GM18526 (cell line): ENCODE measurements at regions not wholly inside any gene's neighbourhood (a gene's known extent, or its start where the extent isn't known, plus 50 kb on each side); places are given as distances from the start of the nearest gene placed in this dataset.

Experiments used
- POLR2A ChIP-seq: IDR thresholded peaks from 3 replicates; pipeline ENCODE4 v1.6.1; 2011; ENCODE audit not compliant: insufficient read length; ENCODE audit errors: extremely low read depth

GRCh38 chr11:115912484-115912945 lies 408.3 kb upstream of the CADM1 start:
- TF ChIP-seq POLR2A, result no peak

GRCh38 chr11:115911613-115912346 lies 407.6 kb upstream of the CADM1 start:
- TF ChIP-seq POLR2A, result no peak

GRCh38 chr11:115910379-115910778 lies 406.2 kb upstream of the CADM1 start:
- no peak for TF ChIP-seq POLR2A

GRCh38 chr11:115906171-115906570 lies 402.0 kb upstream of the CADM1 start:
- no peak for TF ChIP-seq POLR2A

- TF ChIP-seq POLR2A, result no peak
These were observed 401.3 kb upstream of the CADM1 start for GRCh38 chr11:115905341-115906000.

GRCh38 chr11:115903179-115903578 lies 399.0 kb upstream of the CADM1 start:
- no peak for TF ChIP-seq POLR2A

- no peak for TF ChIP-seq POLR2A
These were observed 396.9 kb upstream of the CADM1 start for GRCh38 chr11:115901069-115901468.

GRCh38 chr11:115900111-115900510 lies 395.9 kb upstream of the CADM1 start:
- no peak for TF ChIP-seq POLR2A

- no peak for TF ChIP-seq POLR2A
These were observed 393.5 kb upstream of the CADM1 start for GRCh38 chr11:115897707-115898106.

- no peak for TF ChIP-seq POLR2A
These were observed 391.9 kb upstream of the CADM1 start for GRCh38 chr11:115896084-115896483.

GRCh38 chr11:115895594-115895993 lies 391.4 kb upstream of the CADM1 start:
- no peak for TF ChIP-seq POLR2A

- TF ChIP-seq POLR2A, result no peak
These were observed 390.0 kb upstream of the CADM1 start for GRCh38 chr11:115894176-115894575.

- TF ChIP-seq POLR2A, result no peak
These were observed 389.4 kb upstream of the CADM1 start for GRCh38 chr11:115893461-115894099.

- no peak for TF ChIP-seq POLR2A
These were observed 387.8 kb upstream of the CADM1 start for GRCh38 chr11:115892016-115892415.

- no peak for TF ChIP-seq POLR2A
These were observed 387.4 kb upstream of the CADM1 start for GRCh38 chr11:115891581-115891980.

GRCh38 chr11:115890500-115890899 lies 386.3 kb upstream of the CADM1 start:
- no peak for TF ChIP-seq POLR2A
